ENCODE measurements at regions not wholly inside any gene's neighbourhood (a gene's known extent, or its start where the extent isn't known, plus 50 kb on each side); places are given as distances from the start of the nearest gene placed in this dataset.

GRCh38 chr10:20984662-20985061 is 87.6 kb upstream of the NEBL start:
- H3K9me3 Mint-ChIP-seq (ENCODE audit: low read depth, unreplicated experiment) = peaks cover 4% of the 10 kb centered on the region
- BruUV-seq (replicated peaks) = no TSS peak
- no peak overlapping the region for H3K4me3 Mint-ChIP-seq (ENCODE audit: low read depth, unreplicated experiment)
- H3K27ac Mint-ChIP-seq (ENCODE audit: unreplicated experiment) = no peak overlapping the region
- TF ChIP-seq, protein P1, sequence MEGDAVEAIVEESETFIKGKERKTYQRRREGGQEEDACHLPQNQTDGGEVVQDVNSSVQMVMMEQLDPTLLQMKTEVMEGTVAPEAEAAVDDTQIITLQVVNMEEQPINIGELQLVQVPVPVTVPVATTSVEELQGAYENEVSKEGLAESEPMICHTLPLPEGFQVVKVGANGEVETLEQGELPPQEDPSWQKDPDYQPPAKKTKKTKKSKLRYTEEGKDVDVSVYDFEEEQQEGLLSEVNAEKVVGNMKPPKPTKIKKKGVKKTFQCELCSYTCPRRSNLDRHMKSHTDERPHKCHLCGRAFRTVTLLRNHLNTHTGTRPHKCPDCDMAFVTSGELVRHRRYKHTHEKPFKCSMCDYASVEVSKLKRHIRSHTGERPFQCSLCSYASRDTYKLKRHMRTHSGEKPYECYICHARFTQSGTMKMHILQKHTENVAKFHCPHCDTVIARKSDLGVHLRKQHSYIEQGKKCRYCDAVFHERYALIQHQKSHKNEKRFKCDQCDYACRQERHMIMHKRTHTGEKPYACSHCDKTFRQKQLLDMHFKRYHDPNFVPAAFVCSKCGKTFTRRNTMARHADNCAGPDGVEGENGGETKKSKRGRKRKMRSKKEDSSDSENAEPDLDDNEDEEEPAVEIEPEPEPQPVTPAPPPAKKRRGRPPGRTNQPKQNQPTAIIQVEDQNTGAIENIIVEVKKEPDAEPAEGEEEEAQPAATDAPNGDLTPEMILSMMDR (IDR thresholded peaks at IDR 0.05; ENCODE audit: unreplicated experiment) = no peak
- no peak for DNase-seq
- CTCF ChIA-PET = no interaction called here
- H3K27me3 Mint-ChIP-seq (ENCODE audit: unreplicated experiment) = no peaks in the 10 kb centered on the region
- peaks cover 8% of the 10 kb centered on the region for H3K4me1 Mint-ChIP-seq (ENCODE audit: low read depth, unreplicated experiment)
- no peaks in the 10 kb centered on the region for H3K36me3 Mint-ChIP-seq (ENCODE audit: insufficient read depth, unreplicated experiment)
- intact Hi-C loops (cut with micrococcal nuclease; ENCODE audit: unreplicated experiment) = no loop called here

DNA sequence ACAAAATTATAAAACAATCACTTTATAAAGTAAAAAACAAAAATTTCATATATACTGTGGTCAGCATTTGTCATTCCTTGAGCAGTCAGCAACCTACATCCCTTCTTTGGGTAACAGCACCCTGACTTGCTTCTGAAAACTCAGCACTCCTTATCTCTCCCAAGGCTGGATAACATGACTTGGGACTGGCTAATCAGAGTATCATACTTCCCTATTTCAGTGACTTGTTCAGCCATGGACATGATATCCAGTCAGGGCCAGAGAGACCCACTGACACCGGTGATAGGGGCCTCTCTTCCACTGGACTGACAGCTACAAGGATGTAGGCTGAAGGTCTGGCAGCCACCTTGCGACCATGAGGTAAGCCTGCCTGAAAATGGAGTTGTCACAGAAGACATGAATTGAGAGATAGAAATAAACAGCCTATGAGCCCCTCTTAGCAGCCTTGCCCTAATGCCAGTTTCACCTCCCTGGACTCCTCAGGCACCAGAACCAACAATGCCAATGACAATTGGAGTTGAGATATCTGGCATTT is 84.4 kb upstream of the NEBL start:
- Mint-ChIP-seq H3K36me3 (ENCODE audit: insufficient read depth, unreplicated experiment) (no peaks in the 10 kb centered on the region), H3K4me1 (ENCODE audit: low read depth, unreplicated experiment) (peaks cover 6% of the 10 kb centered on the region), H3K27me3 (ENCODE audit: unreplicated experiment) (no peaks in the 10 kb centered on the region), H3K4me3 (ENCODE audit: low read depth, unreplicated experiment) (no peak overlapping the region), H3K27ac (ENCODE audit: unreplicated experiment) (no peak overlapping the region), H3K9me3 (ENCODE audit: low read depth, unreplicated experiment) (no peaks in the 10 kb centered on the region)
- no TSS peak for BruUV-seq (replicated peaks)
- CTCF ChIA-PET = no interaction called here
- no peak for DNase-seq
- intact Hi-C loops (cut with micrococcal nuclease; ENCODE audit: unreplicated experiment) = no loop called here
- TF ChIP-seq, protein P1 (IDR thresholded peaks at IDR 0.05; ENCODE audit: unreplicated experiment) = no peak

DNA sequence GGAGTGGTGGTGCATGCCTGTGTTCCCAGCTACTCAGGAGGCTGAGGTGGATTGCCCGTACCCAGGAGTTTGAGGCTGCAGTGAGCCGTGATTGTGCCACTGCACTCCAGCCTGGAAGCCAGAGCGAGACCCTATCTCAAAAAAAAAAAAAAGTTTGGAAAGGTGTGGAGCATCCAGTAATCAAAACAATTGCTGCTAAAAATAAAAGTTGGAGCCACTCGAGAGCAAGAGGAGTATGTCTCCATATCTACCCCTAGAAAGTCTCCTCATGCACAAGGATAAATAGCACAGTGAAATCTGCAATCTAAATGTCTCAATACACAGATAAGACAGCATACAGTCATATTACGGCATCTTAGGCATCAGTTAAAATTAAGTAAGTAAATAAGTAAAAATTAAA is 81.5 kb upstream of the NEBL start:
- DNase-seq = no peak
- H3K36me3 Mint-ChIP-seq (ENCODE audit: insufficient read depth, unreplicated experiment) = no peaks in the 10 kb centered on the region
- intact Hi-C loops (cut with micrococcal nuclease; ENCODE audit: unreplicated experiment) = no loop called here
- no peaks in the 10 kb centered on the region for H3K9me3 Mint-ChIP-seq (ENCODE audit: low read depth, unreplicated experiment)
- TF ChIP-seq, protein P1 (IDR thresholded peaks at IDR 0.05; ENCODE audit: unreplicated experiment) = no peak
- H3K27ac Mint-ChIP-seq (ENCODE audit: unreplicated experiment) = no peak overlapping the region
- CTCF ChIA-PET = no interaction called here
- no peaks in the 10 kb centered on the region for H3K27me3 Mint-ChIP-seq (ENCODE audit: unreplicated experiment)
- no peaks in the 10 kb centered on the region for H3K4me1 Mint-ChIP-seq (ENCODE audit: low read depth, unreplicated experiment)
- no peak overlapping the region for H3K4me3 Mint-ChIP-seq (ENCODE audit: low read depth, unreplicated experiment)
- no TSS peak for BruUV-seq (replicated peaks)

GRCh38 chr10:20977300-20977699 is 80.2 kb upstream of the NEBL start:
- no peaks in the 10 kb centered on the region for H3K36me3 Mint-ChIP-seq (ENCODE audit: insufficient read depth, unreplicated experiment)
- CTCF ChIA-PET = interaction anchor here (0.5 kb wide), 1 partner anchor 159 kb away, joined by 3 read pairs; no protein-coding TSS in a partner anchor
- DNase-seq = no peak
- no peak overlapping the region for H3K4me3 Mint-ChIP-seq (ENCODE audit: low read depth, unreplicated experiment)
- TF ChIP-seq, protein P1 (IDR thresholded peaks at IDR 0.05; ENCODE audit: unreplicated experiment) = no peak
- BruUV-seq (replicated peaks) = no TSS peak
- H3K4me1 Mint-ChIP-seq (ENCODE audit: low read depth, unreplicated experiment) = no peaks in the 10 kb centered on the region
- H3K27me3 Mint-ChIP-seq (ENCODE audit: unreplicated experiment) = no peaks in the 10 kb centered on the region
- no peak overlapping the region for H3K27ac Mint-ChIP-seq (ENCODE audit: unreplicated experiment)
- H3K9me3 Mint-ChIP-seq (ENCODE audit: low read depth, unreplicated experiment) = no peaks in the 10 kb centered on the region
- intact Hi-C loops (cut with micrococcal nuclease; ENCODE audit: unreplicated experiment) = no loop called here
